Fibroblast of lung (primary cell): ENCODE measurements at regions not wholly inside any gene's neighbourhood (a gene's known extent, or its start where the extent isn't known, plus 50 kb on each side); places are given as distances from the start of the nearest gene placed in this dataset.

Source experiments
- EZH2 ChIP-seq: IDR thresholded peaks from 2 replicates; pipeline ENCODE4 v1.5.1; 2012; ENCODE audit warnings: low read length, control low read depth, mild to moderate bottlenecking; ENCODE audit errors: missing control alignments
- TF ChIP-seq, protein P1 (sequence below), 2 donors: IDR thresholded peaks in 1 of 2; conservative IDR thresholded peaks in 1 of 2; 1 replicate in 1 of 2; 2 replicates in 1 of 2; pipeline ENCODE4 v1.5.1; 2011 to 2012; ENCODE audit warnings: low read length in 2 of 2, control low read depth in 1 of 2, inconsistent platforms in 1 of 2, low read depth in 1 of 2, mild to moderate bottlenecking in 1 of 2

- TF ChIP-seq, protein P1, sequence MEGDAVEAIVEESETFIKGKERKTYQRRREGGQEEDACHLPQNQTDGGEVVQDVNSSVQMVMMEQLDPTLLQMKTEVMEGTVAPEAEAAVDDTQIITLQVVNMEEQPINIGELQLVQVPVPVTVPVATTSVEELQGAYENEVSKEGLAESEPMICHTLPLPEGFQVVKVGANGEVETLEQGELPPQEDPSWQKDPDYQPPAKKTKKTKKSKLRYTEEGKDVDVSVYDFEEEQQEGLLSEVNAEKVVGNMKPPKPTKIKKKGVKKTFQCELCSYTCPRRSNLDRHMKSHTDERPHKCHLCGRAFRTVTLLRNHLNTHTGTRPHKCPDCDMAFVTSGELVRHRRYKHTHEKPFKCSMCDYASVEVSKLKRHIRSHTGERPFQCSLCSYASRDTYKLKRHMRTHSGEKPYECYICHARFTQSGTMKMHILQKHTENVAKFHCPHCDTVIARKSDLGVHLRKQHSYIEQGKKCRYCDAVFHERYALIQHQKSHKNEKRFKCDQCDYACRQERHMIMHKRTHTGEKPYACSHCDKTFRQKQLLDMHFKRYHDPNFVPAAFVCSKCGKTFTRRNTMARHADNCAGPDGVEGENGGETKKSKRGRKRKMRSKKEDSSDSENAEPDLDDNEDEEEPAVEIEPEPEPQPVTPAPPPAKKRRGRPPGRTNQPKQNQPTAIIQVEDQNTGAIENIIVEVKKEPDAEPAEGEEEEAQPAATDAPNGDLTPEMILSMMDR (conservative IDR thresholded peaks at IDR 0.05 in 1 of 2, IDR thresholded peaks at IDR 0.05 in 1 of 2; ENCODE audit: low read depth in 1 of 2, low read length in 2 of 2) = no peak
- TF ChIP-seq EZH2 = no peak
These were observed 265.6 kb upstream of the GOT2 start for GRCh38 chr16:58999762-59000161.
